ENCODE measurements at regions not wholly inside any gene's neighbourhood (a gene's known extent, or its start where the extent isn't known, plus 50 kb on each side); places are given as distances from the start of the nearest gene placed in this dataset.

- TF ChIP-seq EZH2phosphoT487 (conservative IDR thresholded peaks at IDR 0.05; ENCODE audit: low read length): no peak
- TF ChIP-seq, protein P1, sequence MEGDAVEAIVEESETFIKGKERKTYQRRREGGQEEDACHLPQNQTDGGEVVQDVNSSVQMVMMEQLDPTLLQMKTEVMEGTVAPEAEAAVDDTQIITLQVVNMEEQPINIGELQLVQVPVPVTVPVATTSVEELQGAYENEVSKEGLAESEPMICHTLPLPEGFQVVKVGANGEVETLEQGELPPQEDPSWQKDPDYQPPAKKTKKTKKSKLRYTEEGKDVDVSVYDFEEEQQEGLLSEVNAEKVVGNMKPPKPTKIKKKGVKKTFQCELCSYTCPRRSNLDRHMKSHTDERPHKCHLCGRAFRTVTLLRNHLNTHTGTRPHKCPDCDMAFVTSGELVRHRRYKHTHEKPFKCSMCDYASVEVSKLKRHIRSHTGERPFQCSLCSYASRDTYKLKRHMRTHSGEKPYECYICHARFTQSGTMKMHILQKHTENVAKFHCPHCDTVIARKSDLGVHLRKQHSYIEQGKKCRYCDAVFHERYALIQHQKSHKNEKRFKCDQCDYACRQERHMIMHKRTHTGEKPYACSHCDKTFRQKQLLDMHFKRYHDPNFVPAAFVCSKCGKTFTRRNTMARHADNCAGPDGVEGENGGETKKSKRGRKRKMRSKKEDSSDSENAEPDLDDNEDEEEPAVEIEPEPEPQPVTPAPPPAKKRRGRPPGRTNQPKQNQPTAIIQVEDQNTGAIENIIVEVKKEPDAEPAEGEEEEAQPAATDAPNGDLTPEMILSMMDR (IDR thresholded peaks at IDR 0.05; ENCODE audit: insufficient read depth, low read length, poor library complexity, severe bottlenecking): no peak
These were observed 221.4 kb upstream of the RBFOX1 start for GRCh38 chr16:7111265-7111664.

Data from SU-DHL-6 (cell line).